Testis (tissue), 2 donors: ENCODE measurements at regions not wholly inside any gene's neighbourhood (a gene's known extent, or its start where the extent isn't known, plus 50 kb on each side); places are given as distances from the start of the nearest gene placed in this dataset.

Source experiments
- DNase-seq: peaks from one replicate; pipeline ENCODE4 v3.0.0-alpha.2; 2019
- H3K27ac ChIP-seq, 2 donors: fragments of 200-600 bp; sonication (generic); one replicate each; pipeline ENCODE4 v1.5.1; 2019
- H3K27me3 ChIP-seq: fragments of 200-600 bp; sonication (generic); one replicate; pipeline ENCODE4 v1.5.1; 2019
- H3K36me3 ChIP-seq: fragments of 200-600 bp; sonication (generic); one replicate; pipeline ENCODE4 v1.5.1; 2017; ENCODE audit warnings: low read depth; ENCODE audit errors: missing control alignments
- H3K4me1 ChIP-seq: fragments of 200-600 bp; sonication (generic); one replicate; pipeline ENCODE4 v1.5.1; 2019
- H3K4me3 ChIP-seq, 2 donors: fragments of 200-600 bp; sonication (generic); one replicate each; pipeline ENCODE4 v1.5.1; 2017 to 2019
- H3K9me3 ChIP-seq: fragments of 200-600 bp; sonication (generic); one replicate; pipeline ENCODE4 v1.5.1; 2017
- CTCF ChIP-seq, 3 experiments: fragments of 450-650 bp in 2 of 3; fragments of 200-600 bp in 1 of 3; sonication (generic) in 1 of 3; IDR thresholded peaks; one replicate each; pipeline ENCODE4 v1.5.1; 2016 to 2019; ENCODE audit warnings: antibody characterized with exemption in 3 of 3, mild to moderate bottlenecking in 2 of 3, moderate library complexity in 1 of 3
- POLR2A ChIP-seq: fragments of 450-650 bp; IDR thresholded peaks from one replicate; pipeline ENCODE4 v1.6.1; 2017; ENCODE audit warnings: antibody characterized with exemption, mild to moderate bottlenecking, moderate library complexity
- WGBS, 2 donors: methylation state at CpG; one replicate each; pipeline ENCODE4 v1.1.5; 2018; 5-methylcytosine and 5-hydroxymethylcytosine counted together
- intact Hi-C: fragments of 100-400 bp; cut with DNase I; formaldehyde crosslinking; loops from one replicate; pipeline ENCODE4 v1.15.1; 2023; ENCODE audit warnings: low total_unique reads

- 55 to 75% methylated on average over 2 of the region's 2 CpGs for WGBS, 2 donors
- no peaks in the 10 kb centered on the region for H3K9me3 ChIP-seq
- no peak for DNase-seq
- no peaks in the 10 kb centered on the region for H3K4me1 ChIP-seq
- intact Hi-C loops: no loop called here
- no peak overlapping the region for H3K4me3 ChIP-seq
- no peaks in the 10 kb centered on the region for H3K27me3 ChIP-seq
- TF ChIP-seq POLR2A (no peak), CTCF (IDR thresholded peaks at IDR 0.05) (no peak)
- H3K27ac ChIP-seq: no peak overlapping the region
- H3K36me3 ChIP-seq: no peaks in the 10 kb centered on the region
These were observed 184.9 kb downstream of the PCDH18 start for GRCh38 chr4:137347371-137347770.

DNA sequence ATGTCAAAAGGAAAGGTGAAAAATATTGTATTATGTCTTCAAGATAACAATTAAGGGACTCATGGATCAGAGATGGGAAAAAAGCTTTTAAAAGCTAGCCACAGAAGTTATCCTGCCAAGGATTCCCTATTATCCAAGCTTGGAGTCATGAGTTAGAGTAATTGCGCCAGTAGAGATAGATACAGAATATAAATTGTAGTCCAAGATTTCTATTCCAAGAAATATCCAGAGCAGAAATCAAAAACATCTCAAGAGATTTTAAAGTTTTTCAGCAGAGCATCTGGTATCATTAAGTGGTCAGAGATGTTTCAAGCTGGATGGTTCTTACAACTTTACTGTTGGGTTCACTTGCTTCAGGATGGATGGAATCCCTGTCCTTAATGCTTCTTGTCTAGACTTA is 186.7 kb downstream of the PCDH18 start:
- no peaks in the 10 kb centered on the region for H3K27me3 ChIP-seq
- no peaks in the 10 kb centered on the region for H3K9me3 ChIP-seq
- H3K36me3 ChIP-seq: no peaks in the 10 kb centered on the region
- no peak for DNase-seq
- H3K4me1 ChIP-seq: no peaks in the 10 kb centered on the region
- H3K4me3 ChIP-seq: no peak overlapping the region
- no peak overlapping the region for H3K27ac ChIP-seq
- TF ChIP-seq POLR2A (no peak), CTCF (IDR thresholded peaks at IDR 0.05) (no peak)
- intact Hi-C loops: no loop called here
- 53 to 82% methylated on average over 1 of the region's 1 CpG for WGBS, 2 donors

DNA sequence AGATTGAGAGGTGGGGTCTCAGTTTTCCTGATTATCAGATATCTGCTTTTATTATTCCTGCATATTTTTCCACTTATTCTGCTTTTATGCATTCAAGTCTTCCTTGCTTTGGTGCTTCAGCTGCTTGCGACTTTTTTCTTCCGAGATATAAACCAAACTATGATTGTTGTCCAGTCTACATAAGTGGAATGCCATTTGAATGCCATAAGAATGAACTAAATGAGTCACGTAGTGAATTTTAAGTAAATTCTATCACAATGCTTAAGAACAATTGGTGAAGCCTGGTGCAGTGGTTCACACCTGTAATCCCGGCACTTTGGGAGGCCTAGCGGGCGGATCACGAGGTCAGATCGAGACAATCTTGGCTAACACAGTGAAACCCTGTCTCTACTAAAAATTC is 189.1 kb downstream of the PCDH18 start:
- Histone ChIP-seq H3K27ac (no peak overlapping the region), H3K27me3 (no peaks in the 10 kb centered on the region), H3K4me3 (no peak overlapping the region), H3K9me3 (no peaks in the 10 kb centered on the region), H3K4me1 (no peaks in the 10 kb centered on the region), H3K36me3 (no peaks in the 10 kb centered on the region)
- WGBS, 2 donors: 91 to 94% methylated on average over 8 of the region's 8 CpGs
- intact Hi-C loops: no loop called here
- TF ChIP-seq CTCF (IDR thresholded peaks at IDR 0.05) (no peak), POLR2A (no peak)
- DNase-seq: no peak

DNA sequence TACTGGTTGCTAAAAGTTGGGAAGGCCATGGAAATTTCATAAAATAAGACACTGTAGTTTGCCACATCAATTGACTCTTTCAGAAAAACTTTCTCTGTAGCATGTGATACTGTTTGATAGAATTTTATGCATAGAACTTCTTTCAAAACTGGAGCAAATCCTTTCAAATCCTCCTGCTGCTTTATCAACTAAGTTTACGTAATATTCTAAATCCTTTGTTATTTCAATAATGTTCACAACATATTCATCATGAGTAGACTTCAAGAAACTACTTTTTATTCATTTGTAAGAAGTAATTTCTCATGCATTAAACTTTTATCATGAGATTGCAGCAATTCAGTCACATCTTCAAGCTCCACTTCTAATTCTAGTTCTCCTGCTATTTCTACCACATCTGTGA is 199.3 kb downstream of the PCDH18 start:
- intact Hi-C loops: no loop called here
- Histone ChIP-seq H3K4me1 (no peaks in the 10 kb centered on the region), H3K27ac (no peak overlapping the region), H3K9me3 (no peaks in the 10 kb centered on the region), H3K4me3 (no peak overlapping the region), H3K27me3 (no peaks in the 10 kb centered on the region), H3K36me3 (no peaks in the 10 kb centered on the region)
- WGBS, 2 donors: 96 to 97% methylated on average over 1 of the region's 1 CpG
- no peak for DNase-seq
- TF ChIP-seq POLR2A (no peak), CTCF (IDR thresholded peaks at IDR 0.05) (no peak)

GRCh38 chr4:137312257-137312656 is 220.0 kb downstream of the PCDH18 start:
- DNase-seq: no peak
- no peaks in the 10 kb centered on the region for H3K27me3 ChIP-seq
- 53 to 75% methylated on average over 3 of the region's 3 CpGs for WGBS, 2 donors
- no peak overlapping the region for H3K27ac ChIP-seq
- H3K9me3 ChIP-seq: no peaks in the 10 kb centered on the region
- TF ChIP-seq CTCF (IDR thresholded peaks at IDR 0.05) (no peak), POLR2A (no peak)
- no peaks in the 10 kb centered on the region for H3K4me1 ChIP-seq
- no peak overlapping the region for H3K4me3 ChIP-seq
- intact Hi-C loops: no loop called here
- H3K36me3 ChIP-seq: no peaks in the 10 kb centered on the region
